ENCODE measurements at regions not wholly inside any gene's neighbourhood (a gene's known extent, or its start where the extent isn't known, plus 50 kb on each side); places are given as distances from the start of the nearest gene placed in this dataset.

GRCh38 chr22:22098457-22099193 lies 116.0 kb upstream of the TOP3B start:
- no peak for DNase-seq (ENCODE audit: low read depth in 2 of 2, low spot score in 1 of 2)

- no peak for DNase-seq (ENCODE audit: low read depth in 2 of 2, low spot score in 1 of 2)
Measured at GRCh38 chr22:22097727-22098228, 115.2 kb upstream of the TOP3B start.

GRCh38 chr22:22094921-22095320 lies 112.3 kb upstream of the TOP3B start:
- DNase-seq (ENCODE audit: low read depth in 2 of 2, low spot score in 1 of 2), result no peak

- DNase-seq (ENCODE audit: low read depth in 2 of 2, low spot score in 1 of 2), result no peak
Measured at GRCh38 chr22:22094514-22094913, 111.9 kb upstream of the TOP3B start.

- DNase-seq (ENCODE audit: low read depth in 2 of 2, low spot score in 1 of 2), result no peak
Measured at GRCh38 chr22:22093743-22094142, 111.2 kb upstream of the TOP3B start.

- DNase-seq (ENCODE audit: low read depth in 2 of 2, low spot score in 1 of 2), result no peak
Measured at GRCh38 chr22:22092974-22093373, 110.4 kb upstream of the TOP3B start.

DNA sequence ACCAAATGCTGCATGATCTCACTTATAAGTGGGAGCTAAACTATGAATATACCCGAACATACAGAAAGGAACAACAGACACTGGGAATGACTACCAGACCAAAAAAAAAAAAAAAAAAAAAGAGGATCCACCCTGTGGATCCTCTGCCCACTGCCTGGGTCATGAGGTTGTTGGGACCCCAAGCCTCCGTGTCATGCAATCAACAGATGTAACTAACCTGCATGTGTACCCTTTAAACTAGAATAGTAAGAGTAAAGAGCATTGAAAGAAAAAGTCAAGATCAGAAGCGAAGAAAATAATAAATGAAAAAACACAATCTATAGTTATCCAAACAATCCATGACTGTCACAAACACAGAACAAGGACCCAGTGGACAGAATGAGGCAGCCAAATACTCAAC lies 109.5 kb upstream of the TOP3B start:
- DNase-seq (ENCODE audit: low read depth in 2 of 2, low spot score in 1 of 2), result no peak

DNA sequence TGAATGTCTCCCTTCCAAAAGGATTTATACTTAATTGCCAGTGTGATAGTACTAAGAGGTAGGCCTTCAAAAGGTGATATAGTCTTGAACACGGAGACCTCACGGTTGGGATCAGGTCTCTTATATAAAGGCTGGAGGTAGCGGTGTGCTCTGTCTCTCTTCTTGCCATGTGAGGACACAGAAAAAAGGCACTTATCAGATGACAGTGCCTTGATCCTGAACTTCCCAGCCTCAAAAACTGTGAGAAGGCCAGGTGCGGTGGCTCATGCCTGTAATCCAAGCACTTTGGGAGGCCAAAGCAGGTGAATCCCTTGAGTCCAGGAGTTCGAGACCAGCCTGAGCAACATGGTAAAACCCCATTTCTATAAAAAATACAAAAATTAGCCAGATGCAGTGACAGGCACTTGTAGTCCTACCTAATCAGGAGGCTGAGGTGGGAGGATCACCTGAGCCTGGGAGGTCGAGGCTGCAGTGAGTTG lies 108.9 kb upstream of the TOP3B start:
- DNase-seq (ENCODE audit: low read depth in 2 of 2, low spot score in 1 of 2), result no peak

DNA sequence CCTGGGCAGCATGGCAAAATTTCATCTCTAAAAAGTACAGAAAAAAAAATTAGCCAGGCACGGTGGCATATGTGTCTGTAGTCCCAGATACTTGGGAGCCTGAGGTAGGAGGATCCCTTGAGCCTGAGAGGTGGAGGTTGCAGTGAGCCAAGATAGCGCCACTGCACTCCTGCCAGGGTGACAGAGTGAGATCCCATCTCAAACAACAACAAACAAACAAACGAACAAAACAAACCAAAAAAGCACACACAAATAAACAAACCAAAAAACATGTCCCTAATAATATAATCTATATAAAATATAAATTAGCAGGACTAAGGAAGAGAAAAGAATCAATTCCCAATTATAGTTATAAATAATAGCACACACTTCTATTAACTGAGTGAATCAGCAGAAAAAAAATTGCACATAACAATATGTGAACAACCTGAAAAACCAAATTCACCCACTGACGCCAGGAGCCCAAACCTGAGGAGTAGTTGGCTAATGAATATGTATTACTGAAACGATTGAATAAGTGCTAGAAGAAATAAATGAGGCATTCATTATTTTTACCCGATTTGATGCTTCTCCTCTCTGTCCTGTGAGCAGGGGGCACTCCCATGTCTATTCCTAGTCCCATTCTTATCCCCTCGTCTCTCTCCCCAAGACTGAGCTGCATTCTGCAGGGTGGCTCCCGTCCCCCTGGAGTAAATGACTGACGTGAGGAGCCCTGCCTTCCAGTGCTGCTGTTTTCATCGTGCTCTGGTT lies 108.2 kb upstream of the TOP3B start:
- DNase-seq (ENCODE audit: low read depth in 2 of 2, low spot score in 1 of 2), result no peak

GRCh38 chr22:22089459-22090308 lies 107.1 kb upstream of the TOP3B start:
- no peak for DNase-seq (ENCODE audit: low read depth in 2 of 2, low spot score in 1 of 2)

DNA sequence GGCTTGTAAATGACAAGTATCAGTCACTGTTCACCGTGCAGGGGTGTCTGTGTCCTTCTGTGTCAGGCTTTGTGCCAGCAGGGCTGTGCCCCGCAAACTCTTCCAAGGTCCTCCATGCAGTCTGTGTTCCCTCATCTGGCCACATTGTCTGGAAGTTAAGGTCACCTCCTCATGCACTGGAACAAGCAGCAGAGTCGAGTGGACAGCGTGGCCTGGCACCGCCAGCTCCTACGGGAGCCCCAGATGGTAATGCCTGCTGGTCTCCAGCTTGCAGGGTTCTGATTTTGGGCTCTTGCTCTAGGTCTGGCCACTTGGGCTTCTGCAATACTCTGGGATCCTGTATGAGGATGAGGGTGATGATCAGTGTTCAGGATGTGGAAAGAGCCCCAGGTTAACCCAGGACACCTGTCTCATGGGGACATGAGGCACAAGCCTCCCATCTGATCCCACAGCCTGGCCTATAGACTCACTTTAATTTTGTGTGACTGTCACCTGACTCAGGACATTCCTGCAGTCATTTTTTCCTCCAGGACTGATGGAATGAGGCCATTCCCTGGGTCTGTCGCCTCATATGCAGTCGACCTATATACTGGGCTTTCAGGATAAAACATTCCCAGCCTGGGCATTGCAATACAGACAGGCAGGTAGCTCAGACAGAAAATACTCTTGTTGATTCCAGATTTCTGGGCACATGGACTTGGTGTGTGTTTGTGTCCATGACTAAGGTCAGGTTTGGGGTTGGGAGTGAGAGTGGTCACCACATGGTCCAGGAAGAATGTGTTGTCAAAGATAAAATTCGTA lies 106.3 kb upstream of the TOP3B start:
- DNase-seq (ENCODE audit: low read depth in 2 of 2, low spot score in 1 of 2), result no peak

DNA sequence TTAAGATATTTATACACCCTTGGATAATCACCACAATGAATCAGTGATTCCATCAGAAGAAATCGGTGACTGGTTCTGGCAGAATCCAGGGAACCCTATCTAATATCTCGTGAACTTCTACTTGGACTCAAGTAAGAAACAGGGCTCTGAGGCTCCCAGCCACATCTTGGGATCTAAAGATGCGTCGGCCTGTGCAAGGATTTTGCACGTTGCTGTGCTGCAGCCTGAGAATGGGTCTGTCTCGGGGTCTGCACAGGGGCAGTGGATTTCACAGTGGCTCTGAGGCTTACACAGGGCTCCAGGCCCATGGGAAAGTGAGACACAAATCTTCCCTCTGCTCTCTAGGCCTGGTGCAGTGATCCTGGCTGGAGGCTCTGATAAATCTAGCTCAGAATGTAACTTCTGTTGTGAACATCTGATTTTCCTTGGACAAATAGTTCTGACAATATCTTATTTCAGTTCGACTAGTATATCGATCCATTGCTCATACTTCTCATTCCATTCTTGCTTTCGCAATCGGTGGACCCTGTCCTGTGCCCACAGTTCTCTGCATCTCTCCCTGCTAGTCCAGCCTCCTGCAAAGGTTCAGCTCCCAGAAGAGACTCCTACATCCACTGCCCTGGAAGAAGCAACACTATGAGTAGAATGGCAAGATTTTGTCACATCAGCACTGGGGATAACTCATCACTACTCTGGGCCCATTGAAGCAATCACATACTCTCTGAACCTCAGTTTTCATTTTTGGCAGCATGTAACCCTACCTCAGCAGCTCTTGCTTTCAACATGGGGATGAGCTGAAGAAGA lies 105.5 kb upstream of the TOP3B start:
- no peak for DNase-seq (ENCODE audit: low read depth in 2 of 2, low spot score in 1 of 2)

DNA sequence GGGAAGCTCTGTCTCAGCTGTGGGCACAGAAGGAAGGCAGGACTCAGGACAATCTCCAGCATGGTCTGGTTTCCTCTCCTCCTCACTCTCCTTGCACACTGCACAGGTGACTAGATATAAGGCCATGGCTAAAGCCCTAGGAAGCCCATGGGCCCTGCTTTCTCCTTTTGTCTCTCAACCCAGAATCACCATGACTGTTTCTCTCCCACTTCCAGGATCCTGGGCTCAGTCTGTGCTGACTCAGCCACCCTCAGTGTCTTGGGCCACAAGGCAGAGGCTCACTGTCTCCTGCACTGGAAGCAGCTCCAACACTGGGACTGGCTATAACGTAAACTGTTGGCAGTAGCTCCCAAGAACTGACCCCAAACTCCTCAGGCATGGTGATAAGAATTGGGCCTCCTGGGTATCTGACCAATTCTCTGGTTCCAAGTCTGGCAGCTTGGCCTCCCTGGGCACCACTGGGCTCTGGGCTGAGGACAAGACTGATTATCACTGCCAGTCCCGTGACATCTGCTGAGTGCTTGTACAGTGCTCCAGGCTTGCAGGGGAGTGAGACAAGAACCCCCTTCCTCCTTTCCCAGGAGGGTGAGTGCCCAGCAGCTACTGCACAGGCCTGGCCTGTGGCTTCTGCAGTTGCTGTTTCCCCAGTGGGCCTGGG lies 104.0 kb upstream of the TOP3B start:
- DNase-seq (ENCODE audit: low read depth in 2 of 2, low spot score in 1 of 2), result no peak

DNA sequence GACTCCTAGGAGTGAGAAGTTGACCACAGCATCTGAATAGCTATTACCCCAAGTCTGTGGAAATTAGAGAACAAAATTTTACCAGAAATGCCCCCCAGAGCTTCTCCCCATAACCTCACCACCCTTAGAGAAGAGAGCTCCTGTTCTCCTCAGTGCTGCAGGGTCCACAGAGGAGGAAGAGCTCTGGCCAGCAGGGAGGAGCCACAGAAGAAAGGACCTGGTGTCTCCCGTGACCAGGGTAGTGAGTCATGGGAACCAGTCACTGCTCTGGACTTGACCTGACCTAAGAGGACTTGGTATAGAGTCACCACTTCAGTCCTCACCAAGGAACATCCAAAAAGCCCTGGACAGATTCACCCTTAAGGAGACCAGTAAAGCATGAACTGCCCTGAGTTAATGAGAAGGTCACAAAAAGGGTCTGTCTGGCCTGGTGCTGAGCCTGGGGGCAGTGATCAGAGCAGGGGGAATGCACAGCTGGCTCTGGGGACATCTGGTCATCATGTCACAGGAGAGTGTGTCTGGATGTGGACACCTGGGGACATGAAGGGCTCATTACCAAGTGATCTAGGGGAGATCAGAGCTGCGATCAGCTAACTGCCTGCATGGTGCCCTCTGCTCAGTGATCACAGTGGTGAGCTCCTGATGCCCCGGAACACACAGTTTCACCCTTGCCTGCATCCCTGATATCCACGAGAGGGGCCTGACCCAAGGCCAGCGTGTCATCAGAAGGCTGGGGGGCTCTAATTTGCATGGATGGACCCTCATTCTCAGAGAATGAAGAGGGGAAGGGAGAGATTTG lies 103.3 kb upstream of the TOP3B start:
- DNase-seq (ENCODE audit: low read depth in 2 of 2, low spot score in 1 of 2), result no peak

DNA sequence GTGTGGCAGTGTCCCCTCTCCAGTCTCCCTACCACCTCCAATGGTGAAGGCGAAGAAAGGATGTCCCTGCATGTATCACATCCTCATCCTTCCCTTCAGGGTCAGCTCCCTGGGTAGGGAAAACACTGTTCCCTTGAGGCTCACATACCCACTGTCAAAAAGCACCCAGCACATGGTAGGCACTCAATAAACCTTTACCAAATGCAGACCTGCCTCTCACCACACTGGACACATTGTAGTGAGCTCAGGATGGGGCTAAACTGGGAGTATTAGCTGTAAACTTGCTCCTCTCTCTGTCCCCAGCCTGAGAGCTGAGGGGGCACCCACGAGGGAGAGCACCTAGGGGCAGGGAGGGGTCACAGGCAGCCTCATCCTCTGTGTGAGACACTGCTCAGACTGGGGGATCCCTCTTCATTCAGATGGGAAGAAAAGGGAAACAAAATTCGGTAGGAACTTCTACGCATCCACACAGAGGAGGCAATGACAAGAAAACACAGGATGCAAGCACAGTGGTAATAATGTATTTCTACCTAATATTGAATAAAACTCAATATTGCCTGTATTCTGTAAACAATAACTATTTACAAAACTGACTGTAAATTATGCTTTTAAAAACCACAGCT lies 101.6 kb upstream of the TOP3B start:
- DNase-seq (ENCODE audit: low read depth in 2 of 2, low spot score in 1 of 2), result no peak

GRCh38 chr22:22082960-22083359 lies 100.4 kb upstream of the TOP3B start:
- DNase-seq (ENCODE audit: low read depth in 2 of 2, low spot score in 1 of 2), result no peak

DNA sequence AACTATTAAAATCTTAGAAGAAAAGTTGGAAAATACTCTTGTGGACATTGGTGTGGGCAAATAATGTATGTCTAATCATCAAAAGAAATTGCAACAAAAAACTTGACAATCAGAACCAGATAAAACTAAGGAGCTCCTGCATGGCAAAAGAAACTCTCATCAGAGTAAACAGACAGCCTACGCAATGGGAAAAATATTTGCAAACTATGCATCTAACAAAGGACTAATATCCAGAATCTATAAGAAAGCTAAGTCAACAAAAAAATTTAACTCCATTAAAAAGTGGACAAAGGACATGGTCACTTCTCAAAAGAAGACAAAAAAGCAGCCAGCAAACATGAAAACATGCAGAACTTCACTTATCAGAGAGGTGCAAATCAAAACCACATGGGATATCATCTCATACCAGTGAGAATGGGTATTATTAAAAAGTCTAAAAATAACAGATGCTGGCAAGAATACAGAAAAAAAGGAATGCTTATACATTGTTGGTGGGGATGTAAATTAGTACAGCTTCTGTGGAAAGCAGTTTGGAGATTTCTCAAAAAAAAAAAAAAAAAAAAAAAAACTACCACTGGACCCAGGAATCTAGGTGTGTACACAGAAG lies 99.7 kb upstream of the TOP3B start:
- no peak for DNase-seq (ENCODE audit: low read depth in 2 of 2, low spot score in 1 of 2)

GRCh38 chr22:22080270-22080669 lies 97.7 kb upstream of the TOP3B start:
- DNase-seq (ENCODE audit: low read depth in 2 of 2, low spot score in 1 of 2), result no peak
